Activated naive CD8-positive, alpha-beta T cell treated with anti-CD3 and anti-CD28 coated beads, Interleukin-2, amount 50 U/mL, for 16 hours (primary cell): ENCODE measurements at regions not wholly inside any gene's neighbourhood (a gene's known extent, or its start where the extent isn't known, plus 50 kb on each side); places are given as distances from the start of the nearest gene placed in this dataset.

Source experiments
- DNase-seq: peaks from one replicate; pipeline ENCODE4 v3.0.0-alpha.2; 2020; ENCODE audit warnings: low read depth, low spot score

GRCh38 chr15:31871166-31871886 is 159.0 kb upstream of the CHRNA7 start:
- DNase-seq: no peak

- no peak for DNase-seq
These were observed 158.4 kb upstream of the CHRNA7 start for GRCh38 chr15:31871887-31872281.

GRCh38 chr15:31887246-31887645 is 143.1 kb upstream of the CHRNA7 start:
- DNase-seq: no peak

- no peak for DNase-seq
These were observed 137.8 kb upstream of the CHRNA7 start for GRCh38 chr15:31892513-31892912.

- no peak for DNase-seq
These were observed 136.5 kb upstream of the CHRNA7 start for GRCh38 chr15:31893780-31894179.

GRCh38 chr15:31897746-31898145 is 132.6 kb upstream of the CHRNA7 start:
- DNase-seq: no peak

DNA sequence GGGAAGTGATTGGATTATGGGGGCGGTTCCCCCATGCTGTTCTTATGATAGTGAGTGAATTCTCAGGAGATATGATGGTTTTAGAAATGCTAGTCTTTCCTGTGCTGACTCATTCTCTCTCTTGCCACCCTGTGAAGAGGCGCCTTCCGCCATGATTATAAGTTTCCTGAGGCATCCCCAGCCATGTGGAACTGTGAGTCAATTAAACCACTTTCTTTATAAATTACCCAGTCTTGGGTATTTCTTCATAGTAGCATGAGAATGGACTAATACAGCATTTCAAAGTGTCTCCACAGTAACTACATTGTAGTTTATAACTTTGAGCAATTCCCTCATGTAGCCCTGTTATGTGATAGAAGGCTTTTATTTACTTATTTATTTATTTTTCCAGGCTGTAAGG is 128.8 kb upstream of the CHRNA7 start:
- no peak for DNase-seq

DNA sequence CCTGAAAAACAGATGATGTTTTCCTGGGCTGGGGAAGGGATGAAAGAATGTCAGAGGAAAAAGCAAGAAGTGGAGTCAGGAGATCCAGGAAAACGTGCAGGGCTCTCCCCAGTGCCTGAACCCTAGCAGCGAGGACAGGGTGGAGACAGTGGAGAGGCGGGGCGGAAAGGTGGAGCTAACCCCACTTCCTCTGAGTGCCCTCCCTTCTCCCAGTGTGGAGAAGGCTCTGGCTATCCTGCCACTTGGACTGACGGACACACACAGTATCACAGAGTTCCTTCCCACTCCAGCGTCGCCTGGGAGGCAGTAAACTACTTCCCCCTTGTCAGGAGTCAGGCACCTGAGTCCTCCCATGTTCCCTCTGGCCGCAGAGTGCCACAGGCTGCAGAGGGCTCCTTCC is 125.3 kb upstream of the CHRNA7 start:
- no peak for DNase-seq

DNA sequence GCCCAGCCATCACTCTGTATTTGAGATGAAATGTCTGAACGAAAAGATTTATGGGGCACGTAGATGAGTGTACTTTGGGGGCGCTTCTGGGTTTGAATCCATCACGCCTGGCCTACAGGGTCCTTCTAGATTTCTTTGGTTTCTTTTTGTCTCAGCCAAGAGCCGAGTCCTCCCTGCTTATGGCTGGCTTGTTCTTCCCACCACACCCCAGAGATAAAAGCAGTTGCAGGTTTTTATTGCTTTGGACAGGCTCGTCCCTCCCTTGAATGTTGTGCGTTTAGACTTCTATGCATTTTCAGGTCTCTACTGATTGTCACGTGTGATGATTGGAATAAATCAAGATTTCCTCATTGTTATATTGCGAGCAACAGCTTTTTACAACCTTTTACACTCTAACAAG is 104.8 kb upstream of the CHRNA7 start:
- DNase-seq: no peak

DNA sequence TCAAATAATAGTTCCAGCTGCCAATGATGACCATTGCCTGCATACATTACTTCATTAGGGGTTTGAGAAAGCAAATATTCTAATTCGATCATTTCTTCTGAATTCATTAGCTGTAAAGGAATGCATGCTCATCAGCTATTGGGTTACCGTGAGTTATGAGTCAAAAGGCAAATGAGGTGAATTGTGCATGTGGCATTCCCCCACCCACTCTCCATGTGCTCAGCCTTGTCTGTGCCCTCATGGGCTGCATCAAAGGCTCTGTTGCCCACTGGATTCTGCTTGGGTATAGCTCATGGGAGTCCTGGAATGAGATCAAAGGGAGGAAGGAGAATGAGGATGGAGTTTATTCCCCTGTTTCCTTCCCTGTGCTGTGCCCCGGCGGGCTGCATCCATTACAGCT is 99.3 kb upstream of the CHRNA7 start:
- DNase-seq: no peak

DNA sequence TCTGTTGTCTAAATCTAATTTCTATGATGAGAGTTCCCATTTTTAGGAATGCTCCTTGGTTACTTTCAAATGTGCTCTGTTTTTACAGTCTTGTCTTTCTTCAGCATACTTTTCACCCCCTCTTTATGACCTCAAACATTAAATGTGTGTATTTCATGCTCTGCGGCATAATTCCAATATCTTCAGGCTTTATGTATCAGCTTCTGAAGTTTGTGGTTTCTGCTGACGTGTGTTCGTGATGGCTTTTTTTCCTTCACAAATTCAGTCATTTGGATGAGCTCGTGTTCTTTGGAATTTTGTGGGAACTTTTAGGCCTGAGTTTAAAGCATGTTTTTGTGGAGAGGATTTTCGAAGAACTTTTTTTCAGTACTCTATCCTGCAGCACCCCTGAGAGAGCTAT is 97.7 kb upstream of the CHRNA7 start:
- no peak for DNase-seq

- DNase-seq: no peak
These were observed 95.5 kb upstream of the CHRNA7 start for GRCh38 chr15:31934821-31935220.

- no peak for DNase-seq
These were observed 76.8 kb upstream of the CHRNA7 start for GRCh38 chr15:31953478-31953877.

- DNase-seq: no peak
These were observed 75.7 kb upstream of the CHRNA7 start for GRCh38 chr15:31954374-31955172.

GRCh38 chr15:31955734-31956133 is 74.6 kb upstream of the CHRNA7 start:
- no peak for DNase-seq

DNA sequence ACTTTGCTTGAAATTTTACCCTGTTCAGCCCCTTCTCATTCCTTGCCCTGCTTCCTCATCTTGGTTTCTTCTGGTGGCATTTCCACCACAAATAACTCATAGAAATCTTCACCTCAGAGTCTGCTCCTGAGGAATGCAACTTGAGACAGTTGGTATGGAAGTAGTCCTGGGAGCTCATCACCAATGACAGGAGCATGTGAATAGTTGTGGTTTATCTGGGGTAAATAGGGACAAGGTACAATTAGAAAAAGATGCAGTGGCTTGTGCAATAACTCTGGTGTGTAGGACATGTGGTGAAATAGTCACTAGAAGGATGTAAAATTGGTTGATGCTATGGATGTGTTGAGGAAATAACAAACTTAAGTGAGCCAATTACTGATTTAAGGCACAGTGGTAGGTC is 72.7 kb upstream of the CHRNA7 start:
- DNase-seq: no peak

GRCh38 chr15:31964586-31965307 is 65.6 kb upstream of the CHRNA7 start:
- no peak for DNase-seq

DNA sequence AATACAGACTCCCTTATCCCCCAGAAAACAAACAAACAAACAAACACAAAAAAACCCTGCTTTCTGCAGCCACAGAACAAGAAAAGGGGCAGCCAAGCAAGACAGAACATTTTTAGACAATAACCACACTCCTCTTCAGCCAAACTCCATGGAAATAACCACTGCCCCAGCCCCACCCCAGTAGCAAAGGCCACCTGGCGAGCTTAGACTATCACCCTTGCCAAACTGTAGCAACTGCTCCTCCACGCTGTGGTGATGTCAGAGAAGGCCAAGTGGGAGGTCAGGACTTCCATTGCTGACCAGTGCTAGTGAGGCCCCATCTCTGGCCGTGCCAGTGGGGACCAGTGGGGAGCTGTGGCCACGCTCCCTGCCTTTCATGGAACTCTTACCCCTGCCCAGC is 60.3 kb upstream of the CHRNA7 start:
- DNase-seq: no peak

DNA sequence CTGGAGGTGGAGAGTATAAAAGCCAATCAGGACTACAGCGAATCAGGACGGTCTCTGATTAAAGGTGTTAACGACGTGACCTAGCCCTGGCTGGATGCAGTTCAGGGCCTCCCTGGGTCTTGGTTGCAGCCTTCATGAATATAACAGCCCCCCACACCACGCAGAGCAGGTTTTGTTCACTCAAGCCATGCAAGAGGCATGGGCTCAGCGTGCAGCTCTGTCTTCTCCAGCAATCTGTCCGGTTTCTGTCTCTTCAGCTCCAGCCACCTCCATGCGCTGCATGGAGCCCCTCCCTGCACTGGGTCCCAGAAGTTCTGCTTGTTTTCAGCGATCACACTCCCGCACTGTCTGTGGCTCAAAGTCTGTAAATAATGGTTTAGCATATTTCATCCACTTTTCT is 57.1 kb upstream of the CHRNA7 start:
- no peak for DNase-seq

- DNase-seq: no peak
These were observed 56.0 kb upstream of the CHRNA7 start for GRCh38 chr15:31974154-31974794.

DNA sequence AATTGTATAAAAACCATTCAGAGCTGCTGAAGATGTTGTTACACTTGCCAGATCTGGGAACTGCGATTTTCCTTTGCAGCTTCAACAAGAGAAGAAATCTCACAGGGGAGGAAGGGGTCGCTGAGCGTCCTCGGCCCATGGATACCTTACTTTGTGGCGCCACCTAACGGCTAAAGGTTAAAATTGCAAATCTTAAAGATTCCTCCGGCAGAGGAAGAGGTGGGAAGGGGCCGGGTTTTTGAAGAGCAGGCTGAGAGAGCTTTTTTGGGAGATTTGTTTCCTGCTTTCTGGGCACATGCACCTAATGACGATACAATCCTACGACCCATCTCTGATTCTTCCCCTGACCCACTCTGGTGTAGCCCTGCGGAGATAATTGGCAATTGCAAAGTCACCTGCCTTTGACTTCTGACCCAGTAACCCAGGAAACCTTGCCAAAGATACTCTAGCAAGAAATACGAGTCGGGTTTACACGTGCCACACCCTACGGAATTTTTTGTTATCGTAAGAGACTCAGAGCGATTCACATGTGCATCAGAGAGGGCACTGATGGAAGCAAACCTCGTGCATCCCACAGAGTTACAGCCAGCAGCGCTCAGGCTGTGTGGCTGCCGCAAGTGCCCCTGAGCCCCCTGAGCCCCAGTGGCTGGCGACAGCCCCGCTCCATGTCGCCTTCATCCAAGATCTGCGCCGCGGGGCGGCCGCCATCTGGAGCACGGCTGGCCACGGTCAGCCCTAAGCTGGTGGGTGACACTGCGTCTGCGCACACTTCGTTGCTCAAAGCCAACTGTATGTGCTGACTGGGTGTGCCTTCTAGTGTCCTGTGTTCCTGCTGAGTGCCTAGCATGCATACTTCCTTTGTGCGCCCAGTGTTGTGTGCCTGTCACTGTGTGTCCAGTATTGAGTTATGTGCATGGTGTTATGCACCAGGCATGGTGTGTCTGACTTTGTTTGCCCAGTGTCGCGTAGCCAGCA is 55.2 kb upstream of the CHRNA7 start:
- DNase-seq: no peak
